ENCODE measurements at regions not wholly inside any gene's neighbourhood (a gene's known extent, or its start where the extent isn't known, plus 50 kb on each side); places are given as distances from the start of the nearest gene placed in this dataset.

DNA sequence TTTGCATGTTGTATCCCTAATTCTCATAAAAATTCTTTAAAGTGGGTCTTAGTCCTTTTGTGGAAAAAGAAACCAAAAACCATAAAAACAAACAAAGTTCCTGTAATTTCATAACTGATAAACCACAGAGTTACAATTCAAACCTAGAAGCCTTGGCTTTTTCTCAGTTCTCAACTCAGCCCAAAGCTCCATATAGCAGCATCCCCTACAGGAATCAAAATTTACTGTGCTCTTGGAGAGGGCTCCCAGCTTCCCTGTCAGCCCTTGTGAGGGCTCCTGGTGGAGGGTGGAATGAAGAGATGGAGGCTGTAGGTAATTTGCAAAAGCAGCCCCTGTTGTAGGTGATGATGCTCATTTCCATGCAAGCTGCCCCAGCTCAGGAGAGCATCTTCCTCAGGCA lies 506.1 kb upstream of the KIRREL3 start:
- TF ChIP-seq CTCF (IDR thresholded peaks at IDR 0.05; ENCODE audit: extremely low read depth, missing control alignments): no peak
- DNase-seq (ENCODE audit: low spot score): no peak

- TF ChIP-seq CTCF (IDR thresholded peaks at IDR 0.05; ENCODE audit: extremely low read depth, missing control alignments): no peak
- no peak for DNase-seq (ENCODE audit: low spot score)
Observed at GRCh38 chr11:127506126-127506525, 505.6 kb upstream of the KIRREL3 start.

GRCh38 chr11:127496165-127496564 lies 495.6 kb upstream of the KIRREL3 start:
- no peak for TF ChIP-seq CTCF (IDR thresholded peaks at IDR 0.05; ENCODE audit: extremely low read depth, missing control alignments)
- DNase-seq (ENCODE audit: low spot score): no peak

DNA sequence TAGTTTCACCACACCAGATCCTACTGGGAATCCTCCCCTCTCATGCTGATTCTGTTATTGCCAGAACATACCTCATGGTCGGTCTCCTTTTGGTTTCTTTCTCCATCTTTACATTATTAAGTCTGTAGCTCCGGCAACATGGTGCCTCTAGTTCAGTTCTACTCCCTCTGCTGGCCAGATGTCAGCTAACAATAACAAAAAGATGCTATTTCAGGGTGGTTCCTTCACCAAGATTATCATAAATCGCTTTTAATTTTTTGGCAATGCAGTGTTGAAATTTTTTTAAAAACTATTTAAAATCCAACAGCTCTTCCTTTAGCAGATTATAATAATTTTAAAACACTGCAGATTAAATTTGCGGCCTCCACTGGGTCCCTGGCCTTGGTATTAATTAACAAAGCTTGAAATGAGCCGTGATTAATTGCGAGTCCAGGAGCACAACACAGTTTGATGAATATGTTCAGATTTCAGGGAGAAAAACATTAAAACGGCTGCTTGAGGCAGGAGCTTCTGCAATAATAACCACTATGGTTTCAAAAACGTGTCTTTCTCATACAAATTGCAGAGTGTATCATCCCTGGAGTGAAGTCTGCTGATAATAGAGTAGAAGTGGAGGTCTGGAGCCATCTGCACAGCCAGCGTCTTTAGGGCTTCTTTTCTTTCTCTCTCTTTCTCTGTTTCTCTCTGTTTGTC lies 492.9 kb upstream of the KIRREL3 start:
- peak; percentile 36 for TF ChIP-seq CTCF (IDR thresholded peaks at IDR 0.05; ENCODE audit: extremely low read depth, missing control alignments)
- no peak for DNase-seq (ENCODE audit: low spot score)

DNA sequence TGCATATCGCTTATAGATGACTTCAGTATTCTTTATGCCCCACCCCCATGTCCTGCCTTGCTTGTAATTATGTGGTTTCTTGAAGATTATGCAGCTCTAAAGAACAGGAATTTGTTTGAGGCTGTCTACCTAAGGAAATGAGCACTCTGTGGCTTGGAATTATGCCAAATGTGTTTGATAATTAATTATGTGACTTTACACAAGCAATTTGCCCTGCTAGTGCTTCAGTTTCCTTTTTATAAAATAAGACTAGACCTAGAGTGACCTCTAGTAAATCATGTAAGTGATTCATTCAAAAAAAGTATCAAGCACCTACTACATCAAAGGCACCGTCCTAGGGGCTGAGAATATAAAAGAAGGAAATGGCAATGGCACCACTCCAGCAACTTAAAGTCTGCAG lies 491.5 kb upstream of the KIRREL3 start:
- no peak for DNase-seq (ENCODE audit: low spot score)
- no peak for TF ChIP-seq CTCF (IDR thresholded peaks at IDR 0.05; ENCODE audit: extremely low read depth, missing control alignments)

GRCh38 chr11:127491589-127491988 lies 491.0 kb upstream of the KIRREL3 start:
- no peak for DNase-seq (ENCODE audit: low spot score)
- no peak for TF ChIP-seq CTCF (IDR thresholded peaks at IDR 0.05; ENCODE audit: extremely low read depth, missing control alignments)

DNA sequence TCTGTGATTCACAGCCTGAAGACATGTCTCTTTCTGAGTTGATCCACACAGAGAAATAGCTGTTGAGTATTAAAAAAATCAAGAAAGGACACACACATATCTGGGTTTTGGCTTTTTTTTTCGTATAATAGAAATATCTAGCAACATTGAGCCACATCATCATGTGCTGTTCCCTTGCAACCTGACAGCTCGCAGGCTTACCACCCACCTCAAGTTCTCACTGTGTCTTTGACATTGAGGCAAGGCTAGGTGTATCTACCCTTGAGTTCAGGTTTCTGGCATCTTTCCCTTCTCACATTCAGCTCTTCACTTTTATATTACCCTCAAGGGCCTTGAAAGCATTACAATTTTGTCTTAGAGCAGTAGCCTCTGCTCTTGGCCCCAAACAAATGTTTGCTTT lies 490.3 kb upstream of the KIRREL3 start:
- DNase-seq (ENCODE audit: low spot score): no peak
- TF ChIP-seq CTCF (IDR thresholded peaks at IDR 0.05; ENCODE audit: extremely low read depth, missing control alignments): no peak

Measured in GM20000 (cell line).